ENCODE measurements at regions not wholly inside any gene's neighbourhood (a gene's known extent, or its start where the extent isn't known, plus 50 kb on each side); places are given as distances from the start of the nearest gene placed in this dataset.
"Not testable (repeated sequence)": the region's sequence is repeated elsewhere in the genome, so short reads cannot be mapped to it uniquely, and the experiment has no call there.

GRCh38 chr2:20113986-20114938 lies 62.8 kb upstream of the LAPTM4A start:
- no peak for TF ChIP-seq CTCF (IDR thresholded peaks at IDR 0.05; ENCODE audit: extremely low read depth, missing control alignments)
- DNase-seq (ENCODE audit: low spot score) = no peak

GRCh38 chr2:20113004-20113796 lies 61.8 kb upstream of the LAPTM4A start:
- no peak for TF ChIP-seq CTCF (IDR thresholded peaks at IDR 0.05; ENCODE audit: extremely low read depth, missing control alignments)
- DNase-seq (ENCODE audit: low spot score) = no peak

- not testable (repeated sequence) for DNase-seq (ENCODE audit: low spot score)
These were observed 60.9 kb upstream of the LAPTM4A start for GRCh38 chr2:20112361-20112760.

- no peak for DNase-seq (ENCODE audit: low spot score)
- TF ChIP-seq CTCF (IDR thresholded peaks at IDR 0.05; ENCODE audit: extremely low read depth, missing control alignments) = no peak
These were observed 60.1 kb upstream of the LAPTM4A start for GRCh38 chr2:20111311-20112131.

- TF ChIP-seq CTCF (IDR thresholded peaks at IDR 0.05; ENCODE audit: extremely low read depth, missing control alignments) = no peak
- no peak for DNase-seq (ENCODE audit: low spot score)
These were observed 59.4 kb upstream of the LAPTM4A start for GRCh38 chr2:20110876-20111275.

- DNase-seq (ENCODE audit: low spot score) = no peak
- TF ChIP-seq CTCF (IDR thresholded peaks at IDR 0.05; ENCODE audit: extremely low read depth, missing control alignments) = no peak
These were observed 59.0 kb upstream of the LAPTM4A start for GRCh38 chr2:20110383-20110782.

GRCh38 chr2:20108655-20109396 lies 57.4 kb upstream of the LAPTM4A start:
- no peak for TF ChIP-seq CTCF (IDR thresholded peaks at IDR 0.05; ENCODE audit: extremely low read depth, missing control alignments)
- no peak for DNase-seq (ENCODE audit: low spot score)

Measured in GM20000 (cell line).